IMR-90 (cell line): ENCODE measurements at regions not wholly inside any gene's neighbourhood (a gene's known extent, or its start where the extent isn't known, plus 50 kb on each side); places are given as distances from the start of the nearest gene placed in this dataset.

Experiments
- ATAC-seq: fragments of 200-7000 bp; cut with Tn5 transposase; 2 replicates; pipeline ENCODE4 v1.9.1; 2020; ENCODE audit warnings: low read depth, mild to moderate bottlenecking, moderate library complexity
- BruUV-seq: library from RNA; stranded (reverse); fragments of 400-500 nt; replicated peaks from 2 replicates; lab custom pipeline; 2021; lab: Mats Ljungman, UMichigan
- CTCF ChIA-PET: fragments of 300-600 bp; formaldehyde crosslinking; extraction: SDS; loops from one replicate; lab custom pipeline; 2021; ENCODE audit warnings: antibody characterized with exemption; lab: Yijun Ruan, JAX
- POLR2A ChIA-PET: fragments of 300-600 bp; sonication (Branson Sonifier 250); formaldehyde crosslinking; loops from one replicate; lab custom pipeline; 2022; ENCODE audit warnings: antibody characterized with exemption; ENCODE audit not compliant: unreplicated experiment; lab: Charles Lee
- DNase-seq: peaks from one replicate; pipeline ENCODE4 v3.0.0; 2013
- H2AFZ ChIP-seq: replicated peaks from 2 replicates; pipeline ENCODE3; 2013; ENCODE audit warnings: low read length, mild to moderate bottlenecking; ENCODE audit not compliant: poor library complexity
- H2AK5ac ChIP-seq: 2 replicates; pipeline ENCODE4 v1.6.1; 2013; ENCODE audit warnings: low read depth, low read length, inconsistent platforms
- H2AK9ac ChIP-seq: replicated peaks from 2 replicates; pipeline ENCODE3; 2013; ENCODE audit warnings: mild to moderate bottlenecking, low read depth, low read length, moderate library complexity; ENCODE audit not compliant: poor library complexity
- H2BK120ac ChIP-seq: 2 replicates; pipeline ENCODE4 v1.6.1; 2013; ENCODE audit warnings: low read depth, low read length, inconsistent platforms
- H2BK15ac ChIP-seq: 3 replicates; pipeline ENCODE4 v1.6.1; 2013; ENCODE audit warnings: low read depth, low read length, inconsistent platforms
- H2BK20ac ChIP-seq: 2 replicates; pipeline ENCODE4 v1.6.1; 2013; ENCODE audit warnings: low read depth, mild to moderate bottlenecking, inconsistent platforms, low read length, moderate library complexity
- H2BK5ac ChIP-seq: 2 replicates; pipeline ENCODE4 v1.6.1; 2013; ENCODE audit warnings: mild to moderate bottlenecking, low read depth, low read length, inconsistent platforms; ENCODE audit not compliant: poor library complexity, severe bottlenecking
- H3K14ac ChIP-seq: replicated peaks from 2 replicates; pipeline ENCODE4 v1.6.1; 2013; ENCODE audit warnings: low read depth, low read length, inconsistent platforms
- H3K18ac ChIP-seq: 2 replicates; pipeline ENCODE4 v1.6.1; 2013; ENCODE audit warnings: low read depth, low read length, control low read depth
- H3K23ac ChIP-seq: 2 replicates; pipeline ENCODE4 v1.6.1; 2013; ENCODE audit warnings: low read depth, low read length, inconsistent platforms
- H3K27ac ChIP-seq: 2 replicates; pipeline ENCODE4 v1.5.1; 2013; ENCODE audit warnings: mild to moderate bottlenecking, control low read depth, low read length; ENCODE audit not compliant: insufficient read depth
- H3K27me3 ChIP-seq: 2 replicates; pipeline ENCODE4 v1.6.1; 2013; ENCODE audit warnings: low read length; ENCODE audit not compliant: control insufficient read depth, insufficient read depth
- H3K36me3 ChIP-seq: 2 replicates; pipeline ENCODE4 v1.6.1; 2013; ENCODE audit warnings: low read length, mixed read lengths; ENCODE audit not compliant: control insufficient read depth, insufficient read depth
- H3K4ac ChIP-seq: 2 replicates; pipeline ENCODE4 v1.6.1; 2013; ENCODE audit warnings: low read depth, low read length, inconsistent platforms
- H3K4me1 ChIP-seq: 2 replicates; pipeline ENCODE4 v1.6.1; 2013; ENCODE audit warnings: low read length, mixed read lengths; ENCODE audit not compliant: control insufficient read depth, insufficient read depth
- H3K4me2 ChIP-seq: 2 replicates; pipeline ENCODE4 v1.6.1; 2013; ENCODE audit warnings: low read depth, mild to moderate bottlenecking, control low read depth, low read length, moderate library complexity
- H3K4me3 ChIP-seq: 2 replicates; pipeline ENCODE4 v1.5.1; 2013; ENCODE audit warnings: low read depth, mild to moderate bottlenecking, control low read depth, low read length, moderate library complexity; ENCODE audit not compliant: insufficient read depth
- H3K56ac ChIP-seq: 2 replicates; pipeline ENCODE4 v1.6.1; 2013; ENCODE audit warnings: low read length, inconsistent platforms; ENCODE audit not compliant: insufficient read depth; ENCODE audit errors: extremely low read depth
- H3K79me1 ChIP-seq, 2 experiments: 2 replicates each; pipeline ENCODE4 v1.6.1; 2013; ENCODE audit warnings: low read length in 2 of 2, inconsistent platforms in 1 of 2, low read depth in 1 of 2
- H3K9ac ChIP-seq: 2 replicates; pipeline ENCODE4 v1.6.1; 2013; ENCODE audit warnings: low read depth, low read length, control low read depth
- H3K9me1 ChIP-seq: 2 replicates; pipeline ENCODE4 v1.6.1; 2013; ENCODE audit warnings: low read length, inconsistent platforms; ENCODE audit not compliant: insufficient read depth
- H3K9me3 ChIP-seq: 2 replicates; pipeline ENCODE4 v1.6.1; 2013; ENCODE audit warnings: low read length; ENCODE audit not compliant: control insufficient read depth, insufficient read depth
- H4K20me1 ChIP-seq: 2 replicates; pipeline ENCODE4 v1.6.1; 2013; ENCODE audit warnings: low read length, inconsistent platforms; ENCODE audit not compliant: insufficient read depth
- H4K5ac ChIP-seq: 2 replicates; pipeline ENCODE4 v1.6.1; 2013; ENCODE audit warnings: mild to moderate bottlenecking, low read depth, low read length, control low read depth
- H4K8ac ChIP-seq, 2 experiments: 2 replicates each; pipeline ENCODE4 v1.6.1; 2013; ENCODE audit warnings: low read depth in 2 of 2, low read length in 2 of 2, control low read depth in 1 of 2, inconsistent platforms in 1 of 2
- H4K91ac ChIP-seq: 2 replicates; pipeline ENCODE4 v1.6.1; 2013; ENCODE audit warnings: low read depth, low read length, inconsistent platforms; ENCODE audit not compliant: insufficient read depth
- BHLHE40 ChIP-seq: fragments of 150-350 bp; IDR thresholded peaks from 2 replicates; pipeline ENCODE4 v1.6.1; 2016; ENCODE audit warnings: mild to moderate bottlenecking, low read depth, low read length
- CEBPB ChIP-seq: IDR thresholded peaks from 2 replicates; pipeline ENCODE4 v1.6.1; 2012; ENCODE audit warnings: low read depth, low read length, improper control_type of control experiment
- CHD1 ChIP-seq: IDR thresholded peaks from 2 replicates; pipeline ENCODE4 v1.6.1; 2012; ENCODE audit warnings: low read depth, low read length, improper control_type of control experiment
- FOS ChIP-seq: fragments of 150-350 bp; IDR thresholded peaks from 2 replicates; pipeline ENCODE4 v1.6.1; 2016; ENCODE audit warnings: low read depth, low read length
- MAFK ChIP-seq: IDR thresholded peaks from 2 replicates; pipeline ENCODE4 v1.6.1; 2012; ENCODE audit warnings: low read depth, low read length, improper control_type of control experiment
- MAZ ChIP-seq: IDR thresholded peaks from 2 replicates; pipeline ENCODE4 v1.6.1; 2012; ENCODE audit warnings: low read depth, mild to moderate bottlenecking, low read length, improper control_type of control experiment, moderate library complexity, borderline replicate concordance
- MXI1 ChIP-seq: IDR thresholded peaks from 2 replicates; pipeline ENCODE4 v1.6.1; 2012; ENCODE audit warnings: low read depth, mild to moderate bottlenecking, low read length, moderate library complexity, borderline replicate concordance
- NFE2L2 ChIP-seq: fragments of 150-350 bp; IDR thresholded peaks from 2 replicates; pipeline ENCODE4 v1.6.1; 2016; ENCODE audit warnings: low read depth, mild to moderate bottlenecking, low read length
- POLR2A ChIP-seq: IDR thresholded peaks from 2 replicates; pipeline ENCODE4 v1.6.1; 2012; ENCODE audit warnings: mild to moderate bottlenecking, low read depth, low read length
- RAD21 ChIP-seq: IDR thresholded peaks from 2 replicates; pipeline ENCODE4 v1.6.1; 2012; ENCODE audit warnings: low read length, improper control_type of control experiment
- RCOR1 ChIP-seq: IDR thresholded peaks from 2 replicates; pipeline ENCODE4 v1.6.1; 2012; ENCODE audit warnings: mild to moderate bottlenecking, low read length, improper control_type of control experiment; ENCODE audit not compliant: insufficient replicate concordance
- RFX5 ChIP-seq: IDR thresholded peaks from 2 replicates; pipeline ENCODE4 v1.8.0; 2012; ENCODE audit warnings: low read depth, mild to moderate bottlenecking, low read length, moderate library complexity
- SMC3 ChIP-seq: fragments of 150-350 bp; IDR thresholded peaks from 2 replicates; pipeline ENCODE4 v1.6.1; 2016; ENCODE audit warnings: low read depth, mild to moderate bottlenecking, antibody characterized with exemption, low read length, moderate library complexity
- USF2 ChIP-seq: fragments of 150-350 bp; IDR thresholded peaks from 2 replicates; pipeline ENCODE4 v1.6.1; 2017; ENCODE audit warnings: mild to moderate bottlenecking, antibody characterized with exemption, low read length, low read depth
- WGBS, 2 experiments: methylation state at CpG; one replicate each; pipeline versions ENCODE4 v1.1.5 to v1.1.7; 2013; ENCODE audit warnings: missing lambda C conversion rate in 2 of 2; ENCODE audit not compliant: insufficient read length in 1 of 2; ENCODE audit errors: extremely low coverage in 2 of 2; 5-methylcytosine and 5-hydroxymethylcytosine counted together
- dilution Hi-C: fragments of 300-500 bp; cut with HindIII; formaldehyde crosslinking; loops from one replicate; pipeline ENCODE4 v1.14.3; 2018; ENCODE audit warnings: low sequenced_read_pairs; ENCODE audit not compliant: unreplicated experiment
- in situ Hi-C: fragments of 300-500 bp; cut with MboI; formaldehyde crosslinking; loops from 3 replicates; pipeline ENCODE4 v1.14.3; 2019; ENCODE audit warnings: low sequenced_read_pairs, inconsistent platforms, mixed read lengths
- intact Hi-C: fragments of 100-400 bp; cut with micrococcal nuclease; formaldehyde crosslinking; loops from 2 replicates; pipeline ENCODE4 v1.10.0; 2022
- TF ChIP-seq, protein P1 (sequence below): fragments of 150-350 bp; IDR thresholded peaks from 2 replicates; pipeline ENCODE4 v1.6.1; 2016; ENCODE audit warnings: low read depth, mild to moderate bottlenecking, low read length, moderate library complexity, borderline replicate concordance
- TF ChIP-seq, protein P2 (sequence below): conservative IDR thresholded peaks from 2 replicates; pipeline ENCODE4 v1.5.1; 2012; ENCODE audit warnings: mild to moderate bottlenecking, low read depth, low read length, improper control_type of control experiment

- ChIA-PET CTCF (no interaction called here), POLR2A (no interaction called here)
- H4K91ac ChIP-seq = no peak overlapping the region
- intact Hi-C loops (no loop called here), dilution Hi-C loops (no loop called here), in situ Hi-C loops (no loop called here)
- H2BK5ac ChIP-seq = no peak overlapping the region
- no peak overlapping the region for H2AFZ ChIP-seq
- no peak overlapping the region for H3K4ac ChIP-seq
- H3K4me1 ChIP-seq = no peaks in the 10 kb centered on the region; the same call in 1 of the 2 replicates
- H3K9me1 ChIP-seq = no peaks in the 10 kb centered on the region
- H2AK9ac ChIP-seq = no peak overlapping the region
- no TSS peak for BruUV-seq
- H2AK5ac ChIP-seq = no peak overlapping the region
- no peak overlapping the region for H3K23ac ChIP-seq
- no peak overlapping the region for H4K5ac ChIP-seq
- H3K79me1 ChIP-seq = no peaks in the 10 kb centered on the region
- no peak overlapping the region for H3K4me2 ChIP-seq
- H3K18ac ChIP-seq = no peak overlapping the region
- WGBS, 2 experiments = no CpG with 5 or more reads among the region's 1 CpG
- H4K8ac ChIP-seq = no peak overlapping the region
- H3K14ac ChIP-seq = no peak overlapping the region
- H2BK120ac ChIP-seq = no peak overlapping the region
- TF ChIP-seq FOS (no peak), RCOR1 (no peak), RFX5 (no peak), POLR2A (no peak), RAD21 (no peak), BHLHE40 (no peak), CHD1 (no peak), NFE2L2 (no peak), MAFK (no peak), MXI1 (no peak), USF2 (no peak), MAZ (no peak), CEBPB (no peak), SMC3 (no peak)
- TF ChIP-seq, protein P1, sequence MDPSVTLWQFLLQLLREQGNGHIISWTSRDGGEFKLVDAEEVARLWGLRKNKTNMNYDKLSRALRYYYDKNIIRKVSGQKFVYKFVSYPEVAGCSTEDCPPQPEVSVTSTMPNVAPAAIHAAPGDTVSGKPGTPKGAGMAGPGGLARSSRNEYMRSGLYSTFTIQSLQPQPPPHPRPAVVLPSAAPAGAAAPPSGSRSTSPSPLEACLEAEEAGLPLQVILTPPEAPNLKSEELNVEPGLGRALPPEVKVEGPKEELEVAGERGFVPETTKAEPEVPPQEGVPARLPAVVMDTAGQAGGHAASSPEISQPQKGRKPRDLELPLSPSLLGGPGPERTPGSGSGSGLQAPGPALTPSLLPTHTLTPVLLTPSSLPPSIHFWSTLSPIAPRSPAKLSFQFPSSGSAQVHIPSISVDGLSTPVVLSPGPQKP = no peak
- TF ChIP-seq, protein P2, sequence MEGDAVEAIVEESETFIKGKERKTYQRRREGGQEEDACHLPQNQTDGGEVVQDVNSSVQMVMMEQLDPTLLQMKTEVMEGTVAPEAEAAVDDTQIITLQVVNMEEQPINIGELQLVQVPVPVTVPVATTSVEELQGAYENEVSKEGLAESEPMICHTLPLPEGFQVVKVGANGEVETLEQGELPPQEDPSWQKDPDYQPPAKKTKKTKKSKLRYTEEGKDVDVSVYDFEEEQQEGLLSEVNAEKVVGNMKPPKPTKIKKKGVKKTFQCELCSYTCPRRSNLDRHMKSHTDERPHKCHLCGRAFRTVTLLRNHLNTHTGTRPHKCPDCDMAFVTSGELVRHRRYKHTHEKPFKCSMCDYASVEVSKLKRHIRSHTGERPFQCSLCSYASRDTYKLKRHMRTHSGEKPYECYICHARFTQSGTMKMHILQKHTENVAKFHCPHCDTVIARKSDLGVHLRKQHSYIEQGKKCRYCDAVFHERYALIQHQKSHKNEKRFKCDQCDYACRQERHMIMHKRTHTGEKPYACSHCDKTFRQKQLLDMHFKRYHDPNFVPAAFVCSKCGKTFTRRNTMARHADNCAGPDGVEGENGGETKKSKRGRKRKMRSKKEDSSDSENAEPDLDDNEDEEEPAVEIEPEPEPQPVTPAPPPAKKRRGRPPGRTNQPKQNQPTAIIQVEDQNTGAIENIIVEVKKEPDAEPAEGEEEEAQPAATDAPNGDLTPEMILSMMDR = no peak
- no peak overlapping the region for H3K4me3 ChIP-seq
- H3K27ac ChIP-seq = no peak overlapping the region
- H3K36me3 ChIP-seq = no peaks in the 10 kb centered on the region
- H4K20me1 ChIP-seq = no peaks in the 10 kb centered on the region
- no peak overlapping the region for H3K56ac ChIP-seq
- ATAC-seq = no peak
- H3K27me3 ChIP-seq = no peaks in the 10 kb centered on the region
- DNase-seq = no peak
- H2BK15ac ChIP-seq = no peak overlapping the region
- H2BK20ac ChIP-seq = no peak overlapping the region
- no peaks in the 10 kb centered on the region for H3K9me3 ChIP-seq
- no peak overlapping the region for H3K9ac ChIP-seq
These were observed 350.9 kb upstream of the HAND2 start for GRCh38 chr4:173880897-173881296.
